OCI-LY7 (cell line): ENCODE measurements at regions not wholly inside any gene's neighbourhood (a gene's known extent, or its start where the extent isn't known, plus 50 kb on each side); places are given as distances from the start of the nearest gene placed in this dataset.
"Not testable (repeated sequence)": the region's sequence is repeated elsewhere in the genome, so short reads cannot be mapped to it uniquely, and the experiment has no call there.

Experiments used
- BruUV-seq: library from RNA; stranded (reverse); fragments of 400-500 nt; replicated peaks from 2 replicates; lab custom pipeline; 2021; lab: Mats Ljungman, UMichigan
- CTCF ChIA-PET: fragments of 300-600 bp; sonication (Branson Sonifier 250); formaldehyde crosslinking; loops from one replicate; lab custom pipeline; 2022; ENCODE audit warnings: antibody characterized with exemption; ENCODE audit not compliant: unreplicated experiment; lab: Charles Lee
- POLR2A ChIA-PET: fragments of 300-600 bp; sonication (Branson Sonifier 250); formaldehyde crosslinking; loops from one replicate; lab custom pipeline; 2022; ENCODE audit warnings: antibody characterized with exemption; lab: Charles Lee
- DNase-seq: peaks from one replicate; pipeline ENCODE4 v3.0.0-alpha.2; 2015; ENCODE audit warnings: low spot score
- H2AFZ ChIP-seq: fragments of 200-600 bp; sonication (generic), shearing (Covaris generic); 2 replicates; pipeline ENCODE4 v1.6.1; 2014; ENCODE audit warnings: mild to moderate bottlenecking, antibody characterized with exemption, low read length, moderate library complexity
- H3K27ac ChIP-seq: fragments of 200-600 bp; sonication (generic); 2 replicates; pipeline ENCODE4 v1.5.1; 2014; ENCODE audit warnings: mixed run types, low read depth, mild to moderate bottlenecking, moderate library complexity, low read length, inconsistent platforms; ENCODE audit not compliant: poor library complexity, severe bottlenecking
- H3K36me3 ChIP-seq: fragments of 200-600 bp; sonication (generic); 2 replicates; pipeline ENCODE4 v1.6.1; 2014; ENCODE audit warnings: mild to moderate bottlenecking, antibody characterized with exemption, low read length, moderate library complexity, mixed read lengths; ENCODE audit not compliant: insufficient read depth
- H3K4me1 ChIP-seq: fragments of 200-600 bp; sonication (generic); 2 replicates; pipeline ENCODE4 v1.5.1; 2014; ENCODE audit warnings: mild to moderate bottlenecking, low read length; ENCODE audit not compliant: insufficient read depth, poor library complexity, severe bottlenecking
- H3K4me2 ChIP-seq: fragments of 200-600 bp; sonication (generic); 2 replicates; pipeline ENCODE4 v1.6.1; 2014; ENCODE audit warnings: mild to moderate bottlenecking, low read length
- H3K4me3 ChIP-seq: fragments of 200-600 bp; sonication (generic); 2 replicates; pipeline ENCODE4 v1.5.1; 2014; ENCODE audit warnings: mild to moderate bottlenecking, low read depth, low read length; ENCODE audit not compliant: poor library complexity, severe bottlenecking
- H3K79me2 ChIP-seq: fragments of 200-600 bp; sonication (generic); 2 replicates; pipeline ENCODE4 v1.6.1; 2016; ENCODE audit warnings: low read depth, mild to moderate bottlenecking, low read length, moderate library complexity, mixed read lengths; ENCODE audit not compliant: insufficient read depth
- H3K9me2 ChIP-seq: fragments of 200-600 bp; sonication (generic); 2 replicates; pipeline ENCODE4 v1.6.1; 2016; ENCODE audit warnings: mild to moderate bottlenecking, low read length, mixed read lengths; ENCODE audit not compliant: insufficient read depth
- H3K9me3 ChIP-seq: fragments of 200-600 bp; sonication (generic); 2 replicates; pipeline ENCODE4 v1.6.1; 2014; ENCODE audit warnings: mild to moderate bottlenecking, mixed run types, low read length, mixed read lengths
- H4K20me1 ChIP-seq: fragments of 200-600 bp; sonication (generic); 2 replicates; pipeline ENCODE4 v1.6.1; 2014; ENCODE audit warnings: mild to moderate bottlenecking, antibody characterized with exemption, low read length, moderate library complexity, mixed read lengths; ENCODE audit not compliant: insufficient read depth
- EZH2phosphoT487 ChIP-seq: fragments of 200-600 bp; sonication (generic); IDR thresholded peaks from 2 replicates; pipeline ENCODE4 v1.6.1; 2018; ENCODE audit warnings: low read depth, borderline replicate concordance, mild to moderate bottlenecking, mixed run types, antibody characterized with exemption, low read length, moderate library complexity, mixed read lengths
- intact Hi-C: fragments of 100-400 bp; cut with micrococcal nuclease; formaldehyde crosslinking; loops from one replicate; pipeline ENCODE4 v1.10.0; 2022; ENCODE audit not compliant: unreplicated experiment
- TF ChIP-seq, protein P1 (sequence below): fragments of 200-600 bp; sonication (generic); conservative IDR thresholded peaks from 2 replicates; pipeline ENCODE4 v1.5.1; 2014; ENCODE audit warnings: mild to moderate bottlenecking, antibody characterized with exemption, low read length, moderate library complexity, mixed read lengths

DNA sequence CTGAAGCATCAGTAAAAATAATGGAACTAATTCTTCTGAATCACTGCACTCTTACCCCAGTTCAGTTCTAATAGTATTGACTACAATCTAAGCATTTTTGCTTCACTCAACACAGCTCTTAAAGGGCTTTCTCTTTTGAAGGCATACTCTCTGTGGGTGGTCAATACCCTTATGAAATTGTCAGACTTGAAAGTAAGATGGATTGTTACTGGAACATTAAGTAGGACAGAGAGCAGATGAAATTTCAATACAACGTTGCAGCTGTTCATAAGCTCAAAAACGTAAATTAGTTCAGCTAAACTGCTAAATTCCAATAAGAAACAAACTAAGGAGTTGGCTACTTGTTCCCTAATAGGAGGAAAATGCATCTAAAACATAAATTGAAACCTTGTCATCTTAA, 352.3 kb upstream of the TENM3 start:
- H3K36me3 ChIP-seq: no peaks in the 10 kb centered on the region
- ChIA-PET CTCF (no interaction called here), POLR2A (interaction anchor here (0.7 kb wide), 1 partner anchor 102 kb away, joined by 3 read pairs; no protein-coding TSS in a partner anchor)
- no peak for TF ChIP-seq EZH2phosphoT487
- TF ChIP-seq, protein P1, sequence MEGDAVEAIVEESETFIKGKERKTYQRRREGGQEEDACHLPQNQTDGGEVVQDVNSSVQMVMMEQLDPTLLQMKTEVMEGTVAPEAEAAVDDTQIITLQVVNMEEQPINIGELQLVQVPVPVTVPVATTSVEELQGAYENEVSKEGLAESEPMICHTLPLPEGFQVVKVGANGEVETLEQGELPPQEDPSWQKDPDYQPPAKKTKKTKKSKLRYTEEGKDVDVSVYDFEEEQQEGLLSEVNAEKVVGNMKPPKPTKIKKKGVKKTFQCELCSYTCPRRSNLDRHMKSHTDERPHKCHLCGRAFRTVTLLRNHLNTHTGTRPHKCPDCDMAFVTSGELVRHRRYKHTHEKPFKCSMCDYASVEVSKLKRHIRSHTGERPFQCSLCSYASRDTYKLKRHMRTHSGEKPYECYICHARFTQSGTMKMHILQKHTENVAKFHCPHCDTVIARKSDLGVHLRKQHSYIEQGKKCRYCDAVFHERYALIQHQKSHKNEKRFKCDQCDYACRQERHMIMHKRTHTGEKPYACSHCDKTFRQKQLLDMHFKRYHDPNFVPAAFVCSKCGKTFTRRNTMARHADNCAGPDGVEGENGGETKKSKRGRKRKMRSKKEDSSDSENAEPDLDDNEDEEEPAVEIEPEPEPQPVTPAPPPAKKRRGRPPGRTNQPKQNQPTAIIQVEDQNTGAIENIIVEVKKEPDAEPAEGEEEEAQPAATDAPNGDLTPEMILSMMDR: no peak
- no peak for DNase-seq
- no peaks in the 10 kb centered on the region for H3K79me2 ChIP-seq
- H3K27ac ChIP-seq: no peak overlapping the region
- no peaks in the 10 kb centered on the region for H3K9me3 ChIP-seq
- no peaks in the 10 kb centered on the region for H3K9me2 ChIP-seq
- H2AFZ ChIP-seq: no peak overlapping the region
- no peaks in the 10 kb centered on the region for H4K20me1 ChIP-seq
- no peaks in the 10 kb centered on the region for H3K4me1 ChIP-seq
- intact Hi-C loops: no loop called here
- BruUV-seq: no TSS peak
- H3K4me2 ChIP-seq: no peak overlapping the region
- H3K4me3 ChIP-seq: no peak overlapping the region

GRCh38 chr4:181896614-181897013, 346.6 kb upstream of the TENM3 start:
- Histone ChIP-seq H3K4me3 (no peak overlapping the region), H3K27ac (no peak overlapping the region), H3K9me2 (no peaks in the 10 kb centered on the region), H3K9me3 (no peaks in the 10 kb centered on the region), H2AFZ (no peak overlapping the region), H3K36me3 (no peaks in the 10 kb centered on the region), H3K4me1 (no peaks in the 10 kb centered on the region), H4K20me1 (no peaks in the 10 kb centered on the region), H3K79me2 (no peaks in the 10 kb centered on the region), H3K4me2 (no peak overlapping the region)
- intact Hi-C loops: no loop called here
- ChIA-PET POLR2A (no interaction called here), CTCF (no interaction called here)
- no peak for DNase-seq
- BruUV-seq: no TSS peak
- TF ChIP-seq, protein P1: no peak
- TF ChIP-seq EZH2phosphoT487: no peak

GRCh38 chr4:181897935-181898334, 345.3 kb upstream of the TENM3 start:
- Histone ChIP-seq H3K9me2 (no peaks in the 10 kb centered on the region), H2AFZ (no peak overlapping the region), H3K79me2 (no peaks in the 10 kb centered on the region), H3K27ac (no peak overlapping the region), H4K20me1 (no peaks in the 10 kb centered on the region), H3K4me3 (no peak overlapping the region), H3K4me2 (no peak overlapping the region), H3K9me3 (no peaks in the 10 kb centered on the region), H3K36me3 (no peaks in the 10 kb centered on the region), H3K4me1 (no peaks in the 10 kb centered on the region)
- POLR2A ChIA-PET: no interaction called here
- BruUV-seq: no TSS peak
- no peak for DNase-seq
- intact Hi-C loops: no loop called here
- CTCF ChIA-PET: no interaction called here
- TF ChIP-seq, protein P1: no peak
- no peak for TF ChIP-seq EZH2phosphoT487

DNA sequence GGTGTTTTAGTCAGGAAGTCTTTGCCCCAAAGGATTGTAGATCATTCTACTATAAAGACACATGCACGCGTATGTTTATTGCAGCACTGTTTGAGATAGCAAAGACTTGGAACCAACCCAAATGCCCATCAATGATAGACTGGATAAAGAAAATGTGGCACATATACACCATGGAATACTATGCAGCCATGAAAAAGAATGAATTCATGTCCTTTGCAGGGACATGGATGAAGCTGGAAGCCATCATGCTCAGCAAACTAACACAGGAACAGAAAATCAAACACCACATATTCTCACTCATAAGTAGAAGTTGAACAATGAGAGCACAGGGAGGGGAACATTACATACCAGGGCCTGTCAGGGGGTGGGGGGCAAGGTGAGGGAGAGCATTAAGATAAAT, 340.8 kb upstream of the TENM3 start:
- POLR2A ChIA-PET: not testable (repeated sequence)

More for the DNA sequence above, 340.8 kb upstream of the TENM3 start:
- H4K20me1 ChIP-seq, CTCF ChIA-PET, H3K9me2 ChIP-seq, H3K79me2 ChIP-seq, H3K27ac ChIP-seq, intact Hi-C loops, DNase-seq, H3K4me2 ChIP-seq, H3K4me1 ChIP-seq, H3K9me3 ChIP-seq, H3K4me3 ChIP-seq, H3K36me3 ChIP-seq, BruUV-seq, H2AFZ ChIP-seq: not testable (repeated sequence)
